Naive thymus-derived CD8-positive, alpha-beta T cell (primary cell): ENCODE measurements at regions not wholly inside any gene's neighbourhood (a gene's known extent, or its start where the extent isn't known, plus 50 kb on each side); places are given as distances from the start of the nearest gene placed in this dataset.

Experiments used
- ATAC-seq, 2 donors: fragments of 150-1000 bp; cut with Tn5 transposase in 1 of 2; sonication (Bioruptor Pico), chemical (Tn5 transposase) in 1 of 2; 1 replicate in 1 of 2; 2 replicates in 1 of 2; pipeline ENCODE4 v1.10.0; 2021; ENCODE audit warnings: mild to moderate bottlenecking in 2 of 2, moderate library complexity in 2 of 2
- POLR2A ChIA-PET: fragments of 350-600 bp; sonication (Branson Sonifier 250); formaldehyde crosslinking; loops from one replicate; lab custom pipeline; 2021; ENCODE audit warnings: antibody characterized with exemption; lab: Charles Lee
- DNase-seq, 10 donors: peaks; one replicate each; pipeline versions ENCODE4 v3.0.0 to v3.0.0-alpha.2; 2020 to 2022
- H3K27ac Mint-ChIP-seq, 10 donors: one replicate each; pipeline ENCODE4 v1.8.0; 2020 to 2022; ENCODE audit warnings: mild to moderate bottlenecking in 10 of 10, mixed read lengths in 10 of 10, moderate library complexity in 4 of 10, inconsistent platforms in 1 of 10
- H3K27me3 Mint-ChIP-seq, 5 donors: one replicate each; pipeline ENCODE4 v1.8.0; 2021 to 2022; ENCODE audit warnings: mixed read lengths in 5 of 5
- H3K36me3 Mint-ChIP-seq, 3 donors: one replicate each; pipeline ENCODE4 v1.8.0; 2020 to 2022; ENCODE audit warnings: mixed read lengths in 3 of 3, mild to moderate bottlenecking in 2 of 3, inconsistent platforms in 1 of 3
- H3K4me1 Mint-ChIP-seq, 4 donors: one replicate each; pipeline ENCODE4 v1.8.0; 2021 to 2022; ENCODE audit warnings: mixed read lengths in 4 of 4
- H3K4me3 Mint-ChIP-seq, 10 donors: one replicate each; pipeline ENCODE4 v1.8.0; 2020 to 2022; ENCODE audit warnings: mild to moderate bottlenecking in 10 of 10, mixed read lengths in 10 of 10, moderate library complexity in 6 of 10, inconsistent platforms in 1 of 10
- H3K9me3 Mint-ChIP-seq, 9 donors: one replicate each; pipeline ENCODE4 v1.8.0; 2020 to 2022; ENCODE audit warnings: mixed read lengths in 9 of 9, mild to moderate bottlenecking in 3 of 9, inconsistent platforms in 1 of 9, moderate library complexity in 1 of 9

GRCh38 chr18:3397031-3397750, 52.8 kb upstream of the TGIF1 start:
- Mint-ChIP-seq H3K4me1 (peaks cover 0 to 15% (median 0%) of the 10 kb centered on the region in 4 donors), H3K9me3 (peaks cover 0 to 20% (median 6%) of the 10 kb centered on the region in 9 donors), H3K27ac (no peak overlapping the region), H3K27me3 (peaks cover 0 to 2% (median 0%) of the 10 kb centered on the region in 5 donors), H3K4me3 (no peak overlapping the region), H3K36me3 (peaks cover 0 to 10% (median 8%) of the 10 kb centered on the region in 3 donors)
- POLR2A ChIA-PET = no interaction called here
- DNase-seq (no peak), ATAC-seq (no peak)

GRCh38 chr18:3397786-3398185, 52.2 kb upstream of the TGIF1 start:
- POLR2A ChIA-PET = no interaction called here
- DNase-seq (no peak), ATAC-seq (no peak)
- peaks cover 0 to 10% (median 8%) of the 10 kb centered on the region in 3 donors for H3K36me3 Mint-ChIP-seq
- peaks cover 0 to 18% (median under 1%) of the 10 kb centered on the region in 4 donors for H3K4me1 Mint-ChIP-seq
- no peak overlapping the region for H3K4me3 Mint-ChIP-seq
- peaks cover 0 to 2% (median 0%) of the 10 kb centered on the region in 5 donors for H3K27me3 Mint-ChIP-seq
- H3K9me3 Mint-ChIP-seq = peaks cover 0 to 20% (median 6%) of the 10 kb centered on the region in 9 donors
- no peak overlapping the region for H3K27ac Mint-ChIP-seq
